SK-N-SH (cell line): ENCODE measurements at regions not wholly inside any gene's neighbourhood (a gene's known extent, or its start where the extent isn't known, plus 50 kb on each side); places are given as distances from the start of the nearest gene placed in this dataset.

Experiments used
- CTCF ChIP-seq: fragments of 200-600 bp; sonication (generic); IDR thresholded peaks from 2 replicates; pipeline ENCODE4 v1.6.1; 2017; ENCODE audit warnings: antibody characterized with exemption, mild to moderate bottlenecking, moderate library complexity
- ELF1 ChIP-seq: IDR thresholded peaks from 2 replicates; pipeline ENCODE4 v1.4.0; 2012
- EP300 ChIP-seq, 2 experiments: IDR thresholded peaks; 2 replicates each; pipeline versions ENCODE4 v1.4.0 to v1.6.1; 2012; ENCODE audit warnings: borderline replicate concordance in 1 of 2, low read depth in 1 of 2, low read length in 1 of 2
- FOXM1 ChIP-seq: IDR thresholded peaks from 2 replicates; pipeline ENCODE4 v1.4.0; 2012; ENCODE audit warnings: low read depth, mild to moderate bottlenecking
- SIN3A ChIP-seq: IDR thresholded peaks from 2 replicates; pipeline ENCODE4 v1.6.1; 2012; ENCODE audit warnings: low read depth, mild to moderate bottlenecking, low read length, moderate library complexity, borderline replicate concordance
- TAF1 ChIP-seq: IDR thresholded peaks from 2 replicates; pipeline ENCODE4 v1.6.1; 2012; ENCODE audit warnings: low read depth, mild to moderate bottlenecking, low read length, moderate library complexity, borderline replicate concordance

- no peak for TF ChIP-seq ELF1
- TF ChIP-seq CTCF = no peak
- TF ChIP-seq TAF1 = no peak
- TF ChIP-seq SIN3A = no peak
- TF ChIP-seq FOXM1 = no peak
- TF ChIP-seq EP300 (IDR thresholded peaks at IDR 0.05; ENCODE audit: borderline replicate concordance in 1 of 2, low read depth in 1 of 2, low read length in 1 of 2) = no peak
These were observed 166.6 kb downstream of the DKK2 start for GRCh38 chr4:106869551-106869950.
